Hepatocyte (in vitro differentiated cells): ENCODE measurements at regions not wholly inside any gene's neighbourhood (a gene's known extent, or its start where the extent isn't known, plus 50 kb on each side); places are given as distances from the start of the nearest gene placed in this dataset.

Source experiments
- DNase-seq: peaks from one replicate; pipeline ENCODE4 v3.0.0-alpha.2; 2016; ENCODE audit warnings: low spot score
- H2AFZ ChIP-seq: fragments of 200-600 bp; sonication (generic); 2 replicates; pipeline ENCODE4 v1.6.0; 2016; ENCODE audit warnings: antibody characterized with exemption, mild to moderate bottlenecking
- H3K27ac ChIP-seq: fragments of 200-600 bp; sonication (generic); 2 replicates; pipeline ENCODE4 v1.5.1; 2016; ENCODE audit warnings: mild to moderate bottlenecking
- H3K27me3 ChIP-seq: fragments of 200-600 bp; sonication (generic); 2 replicates; pipeline ENCODE4 v1.6.1; 2016
- H3K36me3 ChIP-seq: fragments of 200-600 bp; sonication (generic); replicated peaks from 2 replicates; pipeline ENCODE4 v1.5.1; 2016; ENCODE audit warnings: low read depth; ENCODE audit not compliant: insufficient read depth
- H3K4me1 ChIP-seq: fragments of 200-600 bp; sonication (generic); 2 replicates; pipeline ENCODE4 v1.5.1; 2016; ENCODE audit warnings: mild to moderate bottlenecking, moderate library complexity; ENCODE audit not compliant: insufficient read depth
- H3K4me2 ChIP-seq: fragments of 200-600 bp; sonication (generic); 2 replicates; pipeline ENCODE4 v1.6.0; 2016
- H3K4me3 ChIP-seq: fragments of 200-600 bp; sonication (generic); 2 replicates; pipeline ENCODE4 v1.5.1; 2016; ENCODE audit warnings: mild to moderate bottlenecking
- H3K79me2 ChIP-seq: fragments of 200-600 bp; sonication (generic); 2 replicates; pipeline ENCODE4 v1.6.0; 2017; ENCODE audit warnings: mild to moderate bottlenecking
- H3K9me2 ChIP-seq: fragments of 200-600 bp; sonication (generic); replicated peaks from 2 replicates; pipeline ENCODE4 v1.6.0; 2017; ENCODE audit warnings: mild to moderate bottlenecking; ENCODE audit not compliant: insufficient read depth
- H3K9me3 ChIP-seq: fragments of 200-600 bp; sonication (generic); 2 replicates; pipeline ENCODE4 v1.5.1; 2016; ENCODE audit warnings: low read depth, mild to moderate bottlenecking
- H4K20me1 ChIP-seq: fragments of 200-600 bp; sonication (generic); 2 replicates; pipeline ENCODE4 v1.6.0; 2016; ENCODE audit warnings: mild to moderate bottlenecking; ENCODE audit not compliant: insufficient read depth, poor library complexity, severe bottlenecking
- EZH2 ChIP-seq: fragments of 200-600 bp; sonication (generic); IDR thresholded peaks from 2 replicates; pipeline ENCODE4 v1.6.1; 2016; ENCODE audit warnings: antibody characterized with exemption, mild to moderate bottlenecking, borderline replicate concordance
- EZH2phosphoT487 ChIP-seq: fragments of 200-600 bp; sonication (generic); IDR thresholded peaks from one replicate; pipeline ENCODE4 v1.6.1; 2018; ENCODE audit warnings: antibody characterized with exemption, mild to moderate bottlenecking, low read depth, moderate library complexity; ENCODE audit not compliant: unreplicated experiment, severe bottlenecking
- WGBS: methylation state at CpG from one replicate; pipeline ENCODE4 v1.1.6; 2016; ENCODE audit warnings: low lambda C conversion rate; ENCODE audit errors: missing lambda C conversion rate; 5-methylcytosine and 5-hydroxymethylcytosine counted together
- TF ChIP-seq, protein P1 (sequence below): fragments of 200-600 bp; sonication (generic); IDR thresholded peaks from 2 replicates; pipeline ENCODE4 v1.5.1; 2016; ENCODE audit warnings: antibody characterized with exemption, mild to moderate bottlenecking; ENCODE audit not compliant: poor library complexity

DNA sequence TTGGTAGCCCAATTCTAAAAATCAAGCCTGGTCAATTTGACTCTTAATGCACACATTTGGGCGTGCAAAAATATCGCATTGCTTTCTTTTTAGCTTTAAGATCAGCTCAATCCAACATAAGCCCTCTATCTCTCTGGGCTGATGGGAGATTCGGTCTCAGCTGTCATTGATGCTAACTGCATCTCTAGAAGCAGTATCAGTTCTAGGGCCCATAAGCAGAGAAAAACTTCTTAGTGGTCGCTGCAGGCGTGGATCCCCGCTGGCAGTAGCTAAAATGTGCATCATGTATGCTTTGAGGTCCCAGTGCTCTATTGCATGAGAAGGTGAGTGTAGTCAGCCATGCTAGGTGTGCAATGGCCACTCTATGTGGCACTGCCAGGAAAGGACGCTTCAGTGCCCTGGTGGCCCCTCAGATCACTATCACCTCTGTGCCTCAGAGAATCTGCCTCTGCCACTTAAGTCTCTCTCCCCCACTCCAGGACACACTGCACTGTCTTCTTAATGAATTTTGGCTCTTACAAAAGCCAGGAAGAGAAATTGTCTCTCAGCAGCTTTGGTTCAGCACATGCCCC lies 79.7 kb upstream of the GADD45A start:
- TF ChIP-seq EZH2phosphoT487 (no peak), EZH2 (no peak)
- TF ChIP-seq, protein P1, sequence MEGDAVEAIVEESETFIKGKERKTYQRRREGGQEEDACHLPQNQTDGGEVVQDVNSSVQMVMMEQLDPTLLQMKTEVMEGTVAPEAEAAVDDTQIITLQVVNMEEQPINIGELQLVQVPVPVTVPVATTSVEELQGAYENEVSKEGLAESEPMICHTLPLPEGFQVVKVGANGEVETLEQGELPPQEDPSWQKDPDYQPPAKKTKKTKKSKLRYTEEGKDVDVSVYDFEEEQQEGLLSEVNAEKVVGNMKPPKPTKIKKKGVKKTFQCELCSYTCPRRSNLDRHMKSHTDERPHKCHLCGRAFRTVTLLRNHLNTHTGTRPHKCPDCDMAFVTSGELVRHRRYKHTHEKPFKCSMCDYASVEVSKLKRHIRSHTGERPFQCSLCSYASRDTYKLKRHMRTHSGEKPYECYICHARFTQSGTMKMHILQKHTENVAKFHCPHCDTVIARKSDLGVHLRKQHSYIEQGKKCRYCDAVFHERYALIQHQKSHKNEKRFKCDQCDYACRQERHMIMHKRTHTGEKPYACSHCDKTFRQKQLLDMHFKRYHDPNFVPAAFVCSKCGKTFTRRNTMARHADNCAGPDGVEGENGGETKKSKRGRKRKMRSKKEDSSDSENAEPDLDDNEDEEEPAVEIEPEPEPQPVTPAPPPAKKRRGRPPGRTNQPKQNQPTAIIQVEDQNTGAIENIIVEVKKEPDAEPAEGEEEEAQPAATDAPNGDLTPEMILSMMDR, result no peak
- H3K4me1 ChIP-seq, result no peaks in the 10 kb centered on the region
- no peaks in the 10 kb centered on the region for H3K9me3 ChIP-seq
- H4K20me1 ChIP-seq, result no peaks in the 10 kb centered on the region
- H2AFZ ChIP-seq, result no peak overlapping the region
- H3K4me3 ChIP-seq, result no peak overlapping the region
- H3K36me3 ChIP-seq, result no peaks in the 10 kb centered on the region
- DNase-seq, result no peak
- H3K27me3 ChIP-seq, result no peaks in the 10 kb centered on the region
- H3K9me2 ChIP-seq, result no peaks in the 10 kb centered on the region
- 82% methylated on average over 7 of the region's 7 CpGs for WGBS
- H3K4me2 ChIP-seq, result no peak overlapping the region
- no peaks in the 10 kb centered on the region for H3K79me2 ChIP-seq
- H3K27ac ChIP-seq, result no peak overlapping the region

DNA sequence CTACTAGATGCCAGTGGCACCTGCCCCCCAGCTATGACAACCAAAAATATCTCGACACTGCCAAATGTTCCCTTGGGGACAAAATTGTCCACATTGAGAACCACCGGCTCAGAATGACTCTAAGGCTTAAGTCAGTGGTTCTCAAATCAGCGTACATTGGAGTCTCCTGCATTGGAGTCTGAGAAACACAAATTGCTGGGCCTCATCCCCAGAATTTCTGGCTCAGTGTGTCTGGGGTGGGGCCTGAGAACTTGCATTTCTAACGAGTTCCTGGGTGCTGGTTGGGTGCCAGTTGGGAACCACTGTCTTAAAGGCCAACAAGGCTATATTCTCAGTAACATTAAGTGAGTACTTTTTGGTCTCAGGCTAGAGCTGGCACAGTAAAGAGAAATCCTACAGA lies 77.7 kb upstream of the GADD45A start:
- 93% methylated on average over 4 of the region's 4 CpGs for WGBS
- Histone ChIP-seq H3K4me2 (no peak overlapping the region), H2AFZ (no peak overlapping the region), H3K79me2 (no peaks in the 10 kb centered on the region), H4K20me1 (no peaks in the 10 kb centered on the region), H3K27me3 (no peaks in the 10 kb centered on the region), H3K9me2 (no peaks in the 10 kb centered on the region), H3K4me3 (no peak overlapping the region), H3K4me1 (no peaks in the 10 kb centered on the region), H3K9me3 (no peaks in the 10 kb centered on the region), H3K36me3 (no peaks in the 10 kb centered on the region), H3K27ac (no peak overlapping the region)
- no peak for DNase-seq
- TF ChIP-seq, protein P1, result no peak
- TF ChIP-seq EZH2phosphoT487 (no peak), EZH2 (no peak)

DNA sequence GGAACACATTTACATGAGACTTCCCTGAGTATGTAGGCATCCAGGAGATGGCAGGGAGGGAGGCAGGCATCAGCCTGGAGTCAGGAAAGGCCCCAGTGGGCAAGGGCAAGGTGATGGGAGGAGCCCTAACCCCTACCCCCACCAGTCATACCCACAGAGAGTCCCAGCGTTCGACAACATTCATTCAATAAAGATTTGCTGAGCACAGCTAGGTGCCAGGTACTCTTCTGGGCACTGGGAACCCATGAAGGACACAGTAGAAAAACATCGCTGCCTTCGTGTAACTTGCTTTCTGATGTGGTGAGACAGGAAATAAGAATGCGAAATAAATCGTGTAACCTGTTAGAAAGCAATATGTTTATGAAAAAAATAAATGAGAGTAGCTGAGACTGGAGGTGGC lies 77.3 kb upstream of the GADD45A start:
- no peak overlapping the region for H3K4me3 ChIP-seq
- H3K4me1 ChIP-seq, result no peaks in the 10 kb centered on the region
- DNase-seq, result no peak
- H3K9me3 ChIP-seq, result no peaks in the 10 kb centered on the region
- H2AFZ ChIP-seq, result no peak overlapping the region
- H3K9me2 ChIP-seq, result no peaks in the 10 kb centered on the region
- H3K27me3 ChIP-seq, result no peaks in the 10 kb centered on the region
- no peak overlapping the region for H3K27ac ChIP-seq
- TF ChIP-seq, protein P1, result no peak
- no peak for TF ChIP-seq EZH2phosphoT487
- no peak for TF ChIP-seq EZH2
- H3K4me2 ChIP-seq, result no peak overlapping the region
- 85% methylated on average over 6 of the region's 6 CpGs for WGBS
- no peaks in the 10 kb centered on the region for H4K20me1 ChIP-seq
- no peaks in the 10 kb centered on the region for H3K36me3 ChIP-seq
- no peaks in the 10 kb centered on the region for H3K79me2 ChIP-seq
